ENCODE measurements at regions not wholly inside any gene's neighbourhood (a gene's known extent, or its start where the extent isn't known, plus 50 kb on each side); places are given as distances from the start of the nearest gene placed in this dataset.

- no peak overlapping the region for H3K9ac ChIP-seq (ENCODE audit: low read depth in 2 of 2, low read length in 2 of 2)
- no peak for DNase-seq
- no peaks in the 10 kb centered on the region for H3K9me3 ChIP-seq
- H3K27ac ChIP-seq, result no peak overlapping the region
- no peaks in the 10 kb centered on the region for H3K27me3 ChIP-seq
- H3K4me1 ChIP-seq, result no peaks in the 10 kb centered on the region
- intact Hi-C loops (cut with DNase I), result no loop called here
- H3K36me3 ChIP-seq, result no peaks in the 10 kb centered on the region
- TF ChIP-seq CTCF (IDR thresholded peaks at IDR 0.05), result no peak
- no peak overlapping the region for H3K4me3 ChIP-seq
These were observed 192.5 kb downstream of the KTN1 start for GRCh38 chr14:55772486-55772885.

DNA sequence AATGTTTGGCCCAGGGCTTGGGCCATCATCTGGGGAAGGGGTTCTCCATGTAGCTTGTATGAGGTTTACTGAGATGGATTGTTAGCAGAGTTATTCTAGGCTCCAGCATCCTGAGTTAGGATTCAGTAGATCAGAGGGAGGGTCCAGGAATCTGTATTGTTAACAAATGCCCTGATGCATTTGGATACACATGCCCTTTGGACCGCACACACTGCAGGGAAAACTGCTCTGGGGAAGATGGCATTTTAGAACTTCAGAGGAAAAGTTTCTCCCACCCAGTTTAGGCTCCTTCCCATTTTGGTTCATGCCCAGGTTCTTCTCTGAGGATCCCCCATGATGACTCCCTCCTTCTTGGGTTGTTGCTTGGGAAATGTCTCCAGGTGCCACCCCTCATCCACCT lies 193.3 kb downstream of the KTN1 start:
- intact Hi-C loops (cut with DNase I), result no loop called here
- H3K9me3 ChIP-seq, result no peaks in the 10 kb centered on the region
- H3K27me3 ChIP-seq, result no peaks in the 10 kb centered on the region
- no peak for TF ChIP-seq CTCF (IDR thresholded peaks at IDR 0.05)
- H3K4me3 ChIP-seq, result no peak overlapping the region
- DNase-seq, result no peak
- no peaks in the 10 kb centered on the region for H3K4me1 ChIP-seq
- no peak overlapping the region for H3K27ac ChIP-seq
- no peaks in the 10 kb centered on the region for H3K36me3 ChIP-seq
- no peak overlapping the region for H3K9ac ChIP-seq (ENCODE audit: low read depth in 2 of 2, low read length in 2 of 2)

GRCh38 chr14:55773984-55774545 lies 194.1 kb downstream of the KTN1 start:
- H3K27ac ChIP-seq, result no peak overlapping the region
- intact Hi-C loops (cut with DNase I), result no loop called here

DNA sequence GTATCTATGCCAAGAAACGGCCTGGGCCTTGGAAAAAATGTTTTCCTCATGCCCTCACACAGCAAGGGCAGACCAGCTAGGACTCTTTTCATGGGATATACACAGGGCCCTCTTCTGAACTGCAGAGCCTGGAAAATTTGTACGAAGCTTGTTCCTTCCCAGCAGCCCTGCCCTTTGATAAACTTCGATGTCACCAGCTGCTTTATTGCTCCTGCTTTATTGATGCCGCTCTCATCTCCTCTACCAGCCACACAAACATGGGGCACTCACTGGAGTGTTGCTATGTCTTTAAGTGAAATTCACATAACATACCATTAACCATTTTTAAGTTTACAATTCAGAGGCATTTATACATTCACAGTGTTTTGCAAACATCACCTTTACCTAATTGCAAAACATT lies 197.9 kb downstream of the KTN1 start:
- Histone ChIP-seq H3K4me3 (no peak overlapping the region), H3K27me3 (no peaks in the 10 kb centered on the region), H3K9ac (ENCODE audit: low read depth in 2 of 2, low read length in 2 of 2) (no peak overlapping the region), H3K36me3 (no peaks in the 10 kb centered on the region), H3K27ac (no peak overlapping the region), H3K9me3 (no peaks in the 10 kb centered on the region), H3K4me1 (no peaks in the 10 kb centered on the region)
- intact Hi-C loops (cut with DNase I), result no loop called here
- no peak for DNase-seq
- TF ChIP-seq CTCF (IDR thresholded peaks at IDR 0.05), result no peak

More at GRCh38 chr14:55773984-55774545, 194.1 kb downstream of the KTN1 start:
- H3K27me3 ChIP-seq, result no peaks in the 10 kb centered on the region
- no peaks in the 10 kb centered on the region for H3K36me3 ChIP-seq
- no peaks in the 10 kb centered on the region for H3K9me3 ChIP-seq
- TF ChIP-seq CTCF (IDR thresholded peaks at IDR 0.05), result no peak
- no peak overlapping the region for H3K4me3 ChIP-seq
- no peak for DNase-seq
- no peak overlapping the region for H3K9ac ChIP-seq (ENCODE audit: low read depth in 2 of 2, low read length in 2 of 2)
- H3K4me1 ChIP-seq, result no peaks in the 10 kb centered on the region

GRCh38 chr14:55780156-55780946 lies 200.3 kb downstream of the KTN1 start:
- DNase-seq, result no peak
- Histone ChIP-seq H3K27ac (no peak overlapping the region), H3K9ac (ENCODE audit: low read depth in 2 of 2, low read length in 2 of 2) (no peak overlapping the region), H3K4me3 (no peak overlapping the region), H3K36me3 (no peaks in the 10 kb centered on the region), H3K9me3 (no peaks in the 10 kb centered on the region), H3K4me1 (no peaks in the 10 kb centered on the region), H3K27me3 (no peaks in the 10 kb centered on the region)
- intact Hi-C loops (cut with DNase I), result no loop called here
- TF ChIP-seq CTCF (IDR thresholded peaks at IDR 0.05), result no peak

Data from colonic mucosa (tissue), 4 donors.